ENCODE measurements at regions not wholly inside any gene's neighbourhood (a gene's known extent, or its start where the extent isn't known, plus 50 kb on each side); places are given as distances from the start of the nearest gene placed in this dataset.

DNA sequence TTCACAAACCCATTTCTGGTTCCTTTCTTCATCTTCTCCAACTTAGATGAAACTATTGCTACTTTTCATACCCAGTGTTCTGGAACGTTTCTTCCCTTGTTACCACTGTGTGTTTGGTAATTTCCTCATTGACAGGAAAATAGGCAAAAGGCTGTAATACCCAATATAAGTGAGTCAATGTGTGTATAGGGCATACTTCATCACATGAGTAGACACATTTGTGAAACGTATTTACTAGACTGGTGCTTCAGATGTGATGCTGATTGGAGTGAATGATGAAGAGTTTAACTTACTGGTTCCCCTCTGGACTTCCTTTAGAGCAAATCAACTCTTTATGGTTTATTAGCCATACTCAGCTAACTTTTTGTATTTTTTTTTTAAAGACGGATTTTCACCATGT, 195.1 kb upstream of the ATP6AP2 start:
- TF ChIP-seq EP300 (IDR thresholded peaks at IDR 0.05) (no peak), POLR2A (IDR thresholded peaks at IDR 0.05; ENCODE audit: low read depth) (no peak), POLR2AphosphoS5 (IDR thresholded peaks at IDR 0.05) (no peak)
- TF ChIP-seq, protein P1, sequence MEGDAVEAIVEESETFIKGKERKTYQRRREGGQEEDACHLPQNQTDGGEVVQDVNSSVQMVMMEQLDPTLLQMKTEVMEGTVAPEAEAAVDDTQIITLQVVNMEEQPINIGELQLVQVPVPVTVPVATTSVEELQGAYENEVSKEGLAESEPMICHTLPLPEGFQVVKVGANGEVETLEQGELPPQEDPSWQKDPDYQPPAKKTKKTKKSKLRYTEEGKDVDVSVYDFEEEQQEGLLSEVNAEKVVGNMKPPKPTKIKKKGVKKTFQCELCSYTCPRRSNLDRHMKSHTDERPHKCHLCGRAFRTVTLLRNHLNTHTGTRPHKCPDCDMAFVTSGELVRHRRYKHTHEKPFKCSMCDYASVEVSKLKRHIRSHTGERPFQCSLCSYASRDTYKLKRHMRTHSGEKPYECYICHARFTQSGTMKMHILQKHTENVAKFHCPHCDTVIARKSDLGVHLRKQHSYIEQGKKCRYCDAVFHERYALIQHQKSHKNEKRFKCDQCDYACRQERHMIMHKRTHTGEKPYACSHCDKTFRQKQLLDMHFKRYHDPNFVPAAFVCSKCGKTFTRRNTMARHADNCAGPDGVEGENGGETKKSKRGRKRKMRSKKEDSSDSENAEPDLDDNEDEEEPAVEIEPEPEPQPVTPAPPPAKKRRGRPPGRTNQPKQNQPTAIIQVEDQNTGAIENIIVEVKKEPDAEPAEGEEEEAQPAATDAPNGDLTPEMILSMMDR (IDR thresholded peaks at IDR 0.05): no peak
- no peak overlapping the region for H3K27ac ChIP-seq (replicated peaks in 1 of 4)
- DNase-seq (ENCODE audit: extremely low spot score): no peak
- H3K36me3 ChIP-seq: no peaks in the 10 kb centered on the region
- no peaks in the 10 kb centered on the region for H3K27me3 ChIP-seq
- H3K4me3 ChIP-seq: no peak overlapping the region
- intact Hi-C loops (cut with DNase I): no loop called here
- no peaks in the 10 kb centered on the region for H3K9me3 ChIP-seq
- 59% methylated on average over 3 of the region's 3 CpGs for WGBS
- no peaks in the 10 kb centered on the region for H3K4me1 ChIP-seq

DNA sequence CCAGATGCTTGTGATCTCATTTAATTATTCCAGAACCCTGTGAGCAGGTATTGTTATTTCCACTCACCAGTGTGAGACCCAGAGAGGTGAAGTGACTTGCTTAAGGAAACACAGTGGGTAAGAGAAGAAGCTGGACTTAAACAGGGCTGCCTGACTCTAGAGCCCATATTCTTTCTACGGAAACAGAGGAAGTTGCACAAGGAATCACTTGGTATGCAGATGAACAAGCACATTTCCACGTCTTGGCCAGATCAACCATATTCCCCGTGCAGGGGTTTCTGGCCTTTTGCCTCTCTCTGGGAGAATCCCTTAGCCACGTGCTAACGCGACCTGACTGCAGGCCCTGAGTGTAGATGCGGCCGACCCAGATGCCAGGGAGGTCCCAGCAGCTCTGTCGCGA, 195.5 kb upstream of the ATP6AP2 start:
- Histone ChIP-seq H3K4me1 (no peaks in the 10 kb centered on the region), H3K36me3 (no peaks in the 10 kb centered on the region), H3K27ac (replicated peaks in 1 of 4) (no peak overlapping the region), H3K9me3 (no peaks in the 10 kb centered on the region), H3K4me3 (no peak overlapping the region), H3K27me3 (no peaks in the 10 kb centered on the region)
- TF ChIP-seq, protein P1 (IDR thresholded peaks at IDR 0.05): no peak
- no peak for TF ChIP-seq POLR2AphosphoS5 (IDR thresholded peaks at IDR 0.05)
- no peak for TF ChIP-seq POLR2A (IDR thresholded peaks at IDR 0.05; ENCODE audit: low read depth)
- TF ChIP-seq EP300 (IDR thresholded peaks at IDR 0.05): no peak
- intact Hi-C loops (cut with DNase I): no loop called here
- WGBS: 79% methylated on average over 10 of the region's 10 CpGs
- no peak for DNase-seq (ENCODE audit: extremely low spot score)

DNA sequence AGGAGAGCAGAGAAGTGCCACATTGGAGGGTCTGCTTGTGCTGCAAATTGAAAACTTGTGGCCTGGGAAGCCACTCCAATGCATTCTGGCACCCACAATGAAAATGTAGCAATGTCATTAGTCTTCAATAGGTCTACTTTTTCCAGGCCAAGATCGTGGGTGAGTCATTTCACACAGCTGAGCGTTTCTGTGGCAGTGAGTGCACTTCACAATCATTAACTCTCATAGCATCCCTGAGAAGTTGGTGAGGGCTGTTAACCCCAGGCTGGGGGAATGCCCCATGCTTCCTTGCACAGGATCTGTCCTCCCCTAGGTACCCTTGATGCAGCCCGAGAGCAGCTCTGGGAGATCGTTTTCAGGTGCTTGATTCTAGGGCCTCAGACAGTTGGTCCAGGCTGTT, 196.8 kb upstream of the ATP6AP2 start:
- no peak overlapping the region for H3K4me3 ChIP-seq
- no peaks in the 10 kb centered on the region for H3K4me1 ChIP-seq
- H3K36me3 ChIP-seq: no peaks in the 10 kb centered on the region
- TF ChIP-seq, protein P1 (IDR thresholded peaks at IDR 0.05): no peak
- TF ChIP-seq POLR2A (IDR thresholded peaks at IDR 0.05; ENCODE audit: low read depth): no peak
- no peak for TF ChIP-seq POLR2AphosphoS5 (IDR thresholded peaks at IDR 0.05)
- no peak for TF ChIP-seq EP300 (IDR thresholded peaks at IDR 0.05)
- no peaks in the 10 kb centered on the region for H3K9me3 ChIP-seq
- 71% methylated on average over 4 of the region's 4 CpGs for whole genome bisulfite sequencing
- H3K27me3 ChIP-seq: no peaks in the 10 kb centered on the region
- no peak overlapping the region for H3K27ac ChIP-seq (replicated peaks in 1 of 4)
- no peak for DNase-seq (ENCODE audit: extremely low spot score)
- intact Hi-C loops (cut with DNase I): no loop called here

- no peaks in the 10 kb centered on the region for H3K4me1 ChIP-seq
- intact Hi-C loops (cut with DNase I): no loop called here
- no peak overlapping the region for H3K27ac ChIP-seq (replicated peaks in 1 of 4)
- TF ChIP-seq, protein P1 (IDR thresholded peaks at IDR 0.05): no peak
- TF ChIP-seq POLR2AphosphoS5 (IDR thresholded peaks at IDR 0.05) (no peak), EP300 (IDR thresholded peaks at IDR 0.05) (no peak), POLR2A (IDR thresholded peaks at IDR 0.05; ENCODE audit: low read depth) (no peak)
- no peak overlapping the region for H3K4me3 ChIP-seq
- no peaks in the 10 kb centered on the region for H3K36me3 ChIP-seq
- no peak for DNase-seq (ENCODE audit: extremely low spot score)
- no peaks in the 10 kb centered on the region for H3K9me3 ChIP-seq
- WGBS: 74% methylated on average over 6 of the region's 6 CpGs
- H3K27me3 ChIP-seq: no peaks in the 10 kb centered on the region
Measured at GRCh38 chrX:40383360-40383759, 197.4 kb upstream of the ATP6AP2 start.

All from esophagus muscularis mucosa (tissue), 4 donors.